Loucy (cell line): ENCODE measurements at regions not wholly inside any gene's neighbourhood (a gene's known extent, or its start where the extent isn't known, plus 50 kb on each side); places are given as distances from the start of the nearest gene placed in this dataset.
"Not testable (repeated sequence)": the region's sequence is repeated elsewhere in the genome, so short reads cannot be mapped to it uniquely, and the experiment has no call there.

Source experiments
- H2AFZ ChIP-seq: fragments of 200-600 bp; sonication (generic); 2 replicates; pipeline ENCODE4 v1.6.0; 2016; ENCODE audit warnings: antibody characterized with exemption, mild to moderate bottlenecking, low read length, moderate library complexity
- H3F3A ChIP-seq: fragments of 200-600 bp; 2 replicates; pipeline ENCODE4 v1.6.0; 2016; ENCODE audit warnings: antibody characterized with exemption, low read depth, mild to moderate bottlenecking
- H3K27me3 ChIP-seq: fragments of 200-600 bp; sonication (generic); 2 replicates; pipeline ENCODE4 v1.6.1; 2014; ENCODE audit warnings: low read length, mild to moderate bottlenecking; ENCODE audit not compliant: insufficient read depth, poor library complexity, severe bottlenecking
- H3K36me3 ChIP-seq: fragments of 200-600 bp; sonication (generic); 2 replicates; pipeline ENCODE4 v1.6.1; 2016; ENCODE audit warnings: low read length; ENCODE audit not compliant: insufficient read depth
- H3K4me1 ChIP-seq: fragments of 200-600 bp; sonication (generic); 2 replicates; pipeline ENCODE4 v1.5.1; 2014; ENCODE audit warnings: low read length, mild to moderate bottlenecking; ENCODE audit not compliant: insufficient read depth, poor library complexity, severe bottlenecking
- H3K4me2 ChIP-seq: fragments of 200-600 bp; sonication (generic); 2 replicates; pipeline ENCODE4 v1.6.0; 2014; ENCODE audit warnings: antibody characterized with exemption, low read length, low read depth, mild to moderate bottlenecking; ENCODE audit not compliant: poor library complexity, severe bottlenecking
- H3K4me3 ChIP-seq: fragments of 200-600 bp; sonication (generic); 2 replicates; pipeline ENCODE4 v1.5.1; 2014; ENCODE audit warnings: low read length, mild to moderate bottlenecking, mixed read lengths; ENCODE audit not compliant: poor library complexity, severe bottlenecking
- H3K79me2 ChIP-seq: fragments of 200-600 bp; sonication (generic); 2 replicates; pipeline ENCODE4 v1.6.1; 2014; ENCODE audit warnings: low read length; ENCODE audit not compliant: insufficient read depth
- H3K9ac ChIP-seq: fragments of 200-600 bp; sonication (generic); 2 replicates; pipeline ENCODE4 v1.6.0; 2014; ENCODE audit warnings: mild to moderate bottlenecking, low read depth, low read length, moderate library complexity; ENCODE audit not compliant: poor library complexity, severe bottlenecking
- H3K9me2 ChIP-seq: fragments of 200-600 bp; sonication (generic); replicated peaks from 2 replicates; pipeline ENCODE4 v1.6.1; 2016; ENCODE audit warnings: low read depth, low read length, mixed read lengths
- H3K9me3 ChIP-seq: fragments of 200-600 bp; sonication (generic); 2 replicates; pipeline ENCODE4 v1.6.1; 2014; ENCODE audit warnings: mild to moderate bottlenecking, antibody characterized with exemption, low read length, low read depth; ENCODE audit not compliant: insufficient read depth
- H4K20me1 ChIP-seq: fragments of 200-600 bp; sonication (generic); 2 replicates; pipeline ENCODE4 v1.6.0; 2014; ENCODE audit warnings: antibody characterized with exemption, low read length, mild to moderate bottlenecking; ENCODE audit not compliant: insufficient read depth, poor library complexity, severe bottlenecking
- CTCF ChIP-seq: fragments of 200-600 bp; sonication (generic); conservative IDR thresholded peaks from 2 replicates; pipeline ENCODE4 v1.5.1; 2014; ENCODE audit warnings: mild to moderate bottlenecking, antibody characterized with exemption, low read length
- EZH2phosphoT487 ChIP-seq: fragments of 200-600 bp; IDR thresholded peaks from 2 replicates; pipeline ENCODE4 v1.6.1; 2018; ENCODE audit warnings: antibody characterized with exemption, mild to moderate bottlenecking, moderate library complexity, borderline replicate concordance

- H3K79me2 ChIP-seq = no peaks in the 10 kb centered on the region
- no peak overlapping the region for H3K4me3 ChIP-seq
- H3F3A ChIP-seq = no peaks in the 10 kb centered on the region
- H3K9me3 ChIP-seq = peaks cover 5% of the 10 kb centered on the region; the same call in 1 of the 2 replicates
- H2AFZ ChIP-seq = no peak overlapping the region
- no peaks in the 10 kb centered on the region for H3K27me3 ChIP-seq
- H3K9me2 ChIP-seq = no peaks in the 10 kb centered on the region
- H4K20me1 ChIP-seq = no peaks in the 10 kb centered on the region
- no peak for TF ChIP-seq CTCF
- H3K9ac ChIP-seq = no peak overlapping the region
- no peaks in the 10 kb centered on the region for H3K4me1 ChIP-seq
- H3K4me2 ChIP-seq = no peak overlapping the region
- no peaks in the 10 kb centered on the region for H3K36me3 ChIP-seq
These were observed 84.0 kb upstream of the RPH3AL start for GRCh38 chr17:436571-436970.

GRCh38 chr17:432471-432870 lies 79.9 kb upstream of the RPH3AL start:
- not testable (repeated sequence) for H3K9me2 ChIP-seq, H3K4me2 ChIP-seq, H3K79me2 ChIP-seq, H3K4me1 ChIP-seq, H4K20me1 ChIP-seq, H3K4me3 ChIP-seq, H3K27me3 ChIP-seq, H3K36me3 ChIP-seq, H2AFZ ChIP-seq, H3K9ac ChIP-seq, H3F3A ChIP-seq
- H3K9me3 ChIP-seq = peaks cover 12% of the 10 kb centered on the region; the same call in 1 of the 2 replicates

GRCh38 chr17:431494-431893 lies 78.9 kb upstream of the RPH3AL start:
- no peak overlapping the region for H3K9ac ChIP-seq
- H4K20me1 ChIP-seq = no peaks in the 10 kb centered on the region
- no peaks in the 10 kb centered on the region for H3K9me2 ChIP-seq
- H3K4me2 ChIP-seq = no peak overlapping the region
- H3K79me2 ChIP-seq = no peaks in the 10 kb centered on the region
- H3K36me3 ChIP-seq = no peaks in the 10 kb centered on the region
- H3F3A ChIP-seq = no peaks in the 10 kb centered on the region
- H3K4me3 ChIP-seq = no peak overlapping the region
- TF ChIP-seq EZH2phosphoT487 = no peak
- TF ChIP-seq CTCF = no peak
- no peak overlapping the region for H2AFZ ChIP-seq
- no peaks in the 10 kb centered on the region for H3K27me3 ChIP-seq
- H3K9me3 ChIP-seq = peaks cover 12% of the 10 kb centered on the region; the same call in 1 of the 2 replicates
- no peaks in the 10 kb centered on the region for H3K4me1 ChIP-seq

- Histone ChIP-seq H4K20me1 (no peaks in the 10 kb centered on the region), H2AFZ (no peak overlapping the region), H3K9me3 (peaks cover 7% of the 10 kb centered on the region; the same call in 1 of the 2 replicates), H3K79me2 (no peaks in the 10 kb centered on the region), H3K9ac (no peak overlapping the region), H3K9me2 (no peaks in the 10 kb centered on the region), H3K4me3 (no peak overlapping the region), H3K36me3 (no peaks in the 10 kb centered on the region), H3F3A (no peaks in the 10 kb centered on the region), H3K27me3 (no peaks in the 10 kb centered on the region), H3K4me1 (no peaks in the 10 kb centered on the region), H3K4me2 (no peak overlapping the region)
- no peak for TF ChIP-seq EZH2phosphoT487
- TF ChIP-seq CTCF = no peak
These were observed 77.0 kb upstream of the RPH3AL start for GRCh38 chr17:429589-429988.
